ENCODE measurements at regions not wholly inside any gene's neighbourhood (a gene's known extent, or its start where the extent isn't known, plus 50 kb on each side); places are given as distances from the start of the nearest gene placed in this dataset.

- in situ Hi-C loops (cut with MboI; ENCODE audit: low sequenced_read_pairs) = no loop called here
Observed at GRCh38 chr3:72398781-72399180, 449.5 kb downstream of the SHQ1 start.

More at GRCh38 chr3:72398781-72399180, 449.5 kb downstream of the SHQ1 start:
- Histone ChIP-seq H4K5ac (ENCODE audit: low read depth, low read length) (no peak overlapping the region), H2BK5ac (ENCODE audit: low read depth, low read length, poor library complexity, severe bottlenecking) (no peak overlapping the region), H3K27me3 (ENCODE audit: control insufficient read depth, insufficient read depth, low read length) (no peaks in the 10 kb centered on the region), H4K8ac (ENCODE audit: low read depth in 2 of 2, low read length in 2 of 2) (no peak overlapping the region), H3K4me3 (ENCODE audit: insufficient read depth, low read depth, low read length) (no peak overlapping the region), H3K4me1 (ENCODE audit: control insufficient read depth, insufficient read depth, low read length) (peaks cover 6% of the 10 kb centered on the region), H4K20me1 (ENCODE audit: insufficient read depth, low read length) (peaks cover 87% of the 10 kb centered on the region), H3K27ac (ENCODE audit: insufficient read depth, low read length) (no peak overlapping the region), H2AFZ (replicated peaks; ENCODE audit: low read length, poor library complexity) (no peak overlapping the region), H3K18ac (ENCODE audit: low read depth, low read length) (no peak overlapping the region), H3K4ac (ENCODE audit: low read depth, low read length) (no peak overlapping the region), H3K79me1 (ENCODE audit: low read depth in 1 of 2, low read length in 2 of 2) (peaks cover 34 to 81% of the 10 kb centered on the region in 2 experiments), H4K91ac (ENCODE audit: insufficient read depth, low read depth, low read length) (no peak overlapping the region), H3K9me3 (ENCODE audit: control insufficient read depth, insufficient read depth, low read length) (no peaks in the 10 kb centered on the region), H3K9ac (ENCODE audit: low read depth, low read length) (no peak overlapping the region), H3K36me3 (ENCODE audit: control insufficient read depth, insufficient read depth, low read length) (no peaks in the 10 kb centered on the region), H2BK15ac (ENCODE audit: low read depth, low read length) (no peak overlapping the region), H3K23ac (ENCODE audit: low read depth, low read length) (no peak overlapping the region), H3K14ac (replicated peaks; ENCODE audit: low read depth, low read length) (no peak overlapping the region), H3K56ac (ENCODE audit: extremely low read depth, insufficient read depth, low read length) (no peak overlapping the region), H2BK20ac (ENCODE audit: low read depth, low read length) (no peak overlapping the region), H2AK9ac (replicated peaks; ENCODE audit: low read depth, low read length, poor library complexity) (no peak overlapping the region), H2BK120ac (ENCODE audit: low read depth, low read length) (no peak overlapping the region), H3K4me2 (ENCODE audit: low read depth, low read length) (no peak overlapping the region), H3K9me1 (ENCODE audit: insufficient read depth, low read length) (peaks cover 6% of the 10 kb centered on the region; the same call in 1 of the 2 replicates), H2AK5ac (ENCODE audit: low read depth, low read length) (no peak overlapping the region)
- no TSS peak for BruUV-seq (replicated peaks)
- ChIA-PET POLR2A (ENCODE audit: unreplicated experiment) (interaction anchor here (1.6 kb wide), 1 partner anchor 8 kb away, joined by 5 read pairs; no protein-coding TSS in a partner anchor), CTCF (no interaction called here)
- intact Hi-C loops (cut with micrococcal nuclease) = no loop called here
- no CpG with 5 or more reads among the region's 3 CpGs for WGBS, 2 experiments (ENCODE audit: extremely low coverage in 2 of 2, insufficient read length in 1 of 2)
- TF ChIP-seq RCOR1 (IDR thresholded peaks at IDR 0.05; ENCODE audit: insufficient replicate concordance, low read length) (no peak), POLR2A (IDR thresholded peaks at IDR 0.05; ENCODE audit: low read depth, low read length) (no peak), MAZ (IDR thresholded peaks at IDR 0.05; ENCODE audit: borderline replicate concordance, low read depth, low read length) (no peak), FOS (IDR thresholded peaks at IDR 0.05; ENCODE audit: low read depth, low read length) (no peak), RFX5 (IDR thresholded peaks at IDR 0.05; ENCODE audit: low read depth, low read length) (no peak), MAFK (IDR thresholded peaks at IDR 0.05; ENCODE audit: low read depth, low read length) (no peak), BHLHE40 (IDR thresholded peaks at IDR 0.05; ENCODE audit: low read depth, low read length) (no peak), SMC3 (IDR thresholded peaks at IDR 0.05; ENCODE audit: low read depth, low read length) (no peak), MXI1 (IDR thresholded peaks at IDR 0.05; ENCODE audit: borderline replicate concordance, low read depth, low read length) (no peak)
- dilution Hi-C loops (cut with HindIII; ENCODE audit: low sequenced_read_pairs, unreplicated experiment) = no loop called here
- no peak for DNase-seq
- no peak for ATAC-seq (ENCODE audit: low read depth)

All from IMR-90 (cell line).